ENCODE measurements at regions not wholly inside any gene's neighbourhood (a gene's known extent, or its start where the extent isn't known, plus 50 kb on each side); places are given as distances from the start of the nearest gene placed in this dataset.

GRCh38 chr10:85446827-85447226 lies 919.8 kb downstream of the GRID1 start:
- intact Hi-C loops (cut with micrococcal nuclease; ENCODE audit: unreplicated experiment), result no loop called here
- Histone ChIP-seq H3K4me1 (ENCODE audit: insufficient read depth, low read length, poor library complexity, severe bottlenecking) (no peaks in the 10 kb centered on the region), H3K36me3 (ENCODE audit: insufficient read depth, low read length, poor library complexity, severe bottlenecking) (no peaks in the 10 kb centered on the region), H3K27ac (ENCODE audit: low read depth, low read length, poor library complexity, severe bottlenecking) (no peak overlapping the region), H3K27me3 (replicated peaks; ENCODE audit: insufficient read depth, low read depth, low read length, poor library complexity) (no peaks in the 10 kb centered on the region), H3K4me3 (ENCODE audit: low read depth, low read length, poor library complexity, severe bottlenecking) (no peak overlapping the region), H3K9me3 (ENCODE audit: low read depth, low read length, poor library complexity, severe bottlenecking) (no peaks in the 10 kb centered on the region)
- POLR2A ChIA-PET (ENCODE audit: low non-redundant PET), result no interaction called here
- TF ChIP-seq, protein P1, sequence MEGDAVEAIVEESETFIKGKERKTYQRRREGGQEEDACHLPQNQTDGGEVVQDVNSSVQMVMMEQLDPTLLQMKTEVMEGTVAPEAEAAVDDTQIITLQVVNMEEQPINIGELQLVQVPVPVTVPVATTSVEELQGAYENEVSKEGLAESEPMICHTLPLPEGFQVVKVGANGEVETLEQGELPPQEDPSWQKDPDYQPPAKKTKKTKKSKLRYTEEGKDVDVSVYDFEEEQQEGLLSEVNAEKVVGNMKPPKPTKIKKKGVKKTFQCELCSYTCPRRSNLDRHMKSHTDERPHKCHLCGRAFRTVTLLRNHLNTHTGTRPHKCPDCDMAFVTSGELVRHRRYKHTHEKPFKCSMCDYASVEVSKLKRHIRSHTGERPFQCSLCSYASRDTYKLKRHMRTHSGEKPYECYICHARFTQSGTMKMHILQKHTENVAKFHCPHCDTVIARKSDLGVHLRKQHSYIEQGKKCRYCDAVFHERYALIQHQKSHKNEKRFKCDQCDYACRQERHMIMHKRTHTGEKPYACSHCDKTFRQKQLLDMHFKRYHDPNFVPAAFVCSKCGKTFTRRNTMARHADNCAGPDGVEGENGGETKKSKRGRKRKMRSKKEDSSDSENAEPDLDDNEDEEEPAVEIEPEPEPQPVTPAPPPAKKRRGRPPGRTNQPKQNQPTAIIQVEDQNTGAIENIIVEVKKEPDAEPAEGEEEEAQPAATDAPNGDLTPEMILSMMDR (conservative IDR thresholded peaks at IDR 0.05; ENCODE audit: low read depth, low read length), result no peak
- no peak for TF ChIP-seq EZH2 (IDR thresholded peaks at IDR 0.05; ENCODE audit: borderline replicate concordance, low read depth, low read length, poor library complexity, severe bottlenecking)
- CTCF ChIA-PET, result no interaction called here
- no peak for DNase-seq (ENCODE audit: low spot score)
- no TSS peak for BruUV-seq (replicated peaks)

DNA sequence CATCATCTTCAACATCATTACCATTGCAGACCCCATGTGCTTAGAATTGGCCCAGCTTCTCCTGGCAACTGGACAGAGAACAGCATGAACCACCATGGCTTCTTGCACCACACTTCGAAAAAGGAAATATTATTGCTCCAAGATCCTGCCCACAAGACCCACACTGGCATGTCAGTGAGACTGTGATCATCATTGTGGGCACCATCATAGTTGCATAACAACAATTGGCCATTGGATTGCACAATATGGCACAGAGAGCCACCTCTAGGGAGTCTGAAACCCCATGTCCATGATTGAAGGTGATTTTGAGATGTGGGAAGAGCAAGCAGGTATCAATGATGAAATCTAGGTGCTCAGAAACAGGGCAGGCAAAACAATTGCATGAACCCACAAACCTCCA lies 918.9 kb downstream of the GRID1 start:
- TF ChIP-seq, protein P1 (conservative IDR thresholded peaks at IDR 0.05; ENCODE audit: low read depth, low read length), result no peak
- TF ChIP-seq EZH2 (IDR thresholded peaks at IDR 0.05; ENCODE audit: borderline replicate concordance, low read depth, low read length, poor library complexity, severe bottlenecking), result no peak
- ChIA-PET CTCF (no interaction called here), POLR2A (ENCODE audit: low non-redundant PET) (no interaction called here)
- H3K4me3 ChIP-seq (ENCODE audit: low read depth, low read length, poor library complexity, severe bottlenecking), result no peak overlapping the region
- no peaks in the 10 kb centered on the region for H3K27me3 ChIP-seq (replicated peaks; ENCODE audit: insufficient read depth, low read depth, low read length, poor library complexity)
- H3K36me3 ChIP-seq (ENCODE audit: insufficient read depth, low read length, poor library complexity, severe bottlenecking), result no peaks in the 10 kb centered on the region
- no peaks in the 10 kb centered on the region for H3K9me3 ChIP-seq (ENCODE audit: low read depth, low read length, poor library complexity, severe bottlenecking)
- no peaks in the 10 kb centered on the region for H3K4me1 ChIP-seq (ENCODE audit: insufficient read depth, low read length, poor library complexity, severe bottlenecking)
- H3K27ac ChIP-seq (ENCODE audit: low read depth, low read length, poor library complexity, severe bottlenecking), result no peak overlapping the region
- no peak for DNase-seq (ENCODE audit: low spot score)
- intact Hi-C loops (cut with micrococcal nuclease; ENCODE audit: unreplicated experiment), result no loop called here
- BruUV-seq (replicated peaks), result no TSS peak

DNA sequence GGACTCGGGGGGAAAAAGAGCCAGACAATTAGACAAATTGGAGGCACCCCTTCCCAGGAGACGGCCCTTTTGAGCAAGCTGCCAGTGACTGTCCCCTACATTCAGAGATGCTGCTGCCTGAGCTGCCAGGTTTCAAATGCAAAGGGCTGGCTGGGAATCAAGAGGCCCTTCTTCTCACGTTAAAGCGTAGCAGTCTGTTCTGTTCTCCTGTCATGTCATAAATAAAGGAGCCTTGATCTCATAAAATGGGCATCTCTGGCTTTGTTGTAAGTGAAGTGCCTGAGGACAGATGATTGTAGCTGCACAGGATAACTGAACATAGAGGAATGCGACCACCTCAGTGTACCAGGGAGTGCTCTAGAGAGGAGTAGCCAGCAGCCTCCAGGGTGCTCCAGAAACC lies 917.9 kb downstream of the GRID1 start:
- intact Hi-C loops (cut with micrococcal nuclease; ENCODE audit: unreplicated experiment), result no loop called here
- H3K4me1 ChIP-seq (ENCODE audit: insufficient read depth, low read length, poor library complexity, severe bottlenecking), result no peaks in the 10 kb centered on the region
- POLR2A ChIA-PET (ENCODE audit: low non-redundant PET), result no interaction called here
- H3K9me3 ChIP-seq (ENCODE audit: low read depth, low read length, poor library complexity, severe bottlenecking), result no peaks in the 10 kb centered on the region
- H3K36me3 ChIP-seq (ENCODE audit: insufficient read depth, low read length, poor library complexity, severe bottlenecking), result no peaks in the 10 kb centered on the region
- no peaks in the 10 kb centered on the region for H3K27me3 ChIP-seq (replicated peaks; ENCODE audit: insufficient read depth, low read depth, low read length, poor library complexity)
- H3K27ac ChIP-seq (ENCODE audit: low read depth, low read length, poor library complexity, severe bottlenecking), result no peak overlapping the region
- TF ChIP-seq EZH2 (IDR thresholded peaks at IDR 0.05; ENCODE audit: borderline replicate concordance, low read depth, low read length, poor library complexity, severe bottlenecking), result no peak
- TF ChIP-seq, protein P1 (conservative IDR thresholded peaks at IDR 0.05; ENCODE audit: low read depth, low read length), result no peak
- DNase-seq (ENCODE audit: low spot score), result no peak
- no TSS peak for BruUV-seq (replicated peaks)
- CTCF ChIA-PET, result no interaction called here
- no peak overlapping the region for H3K4me3 ChIP-seq (ENCODE audit: low read depth, low read length, poor library complexity, severe bottlenecking)
